ENCODE measurements at regions not wholly inside any gene's neighbourhood (a gene's known extent, or its start where the extent isn't known, plus 50 kb on each side); places are given as distances from the start of the nearest gene placed in this dataset.

- Mint-ChIP-seq H3K4me3 (ENCODE audit: unreplicated experiment) (no peak overlapping the region), H3K36me3 (ENCODE audit: low read depth) (no peaks in the 10 kb centered on the region), H3K27ac (ENCODE audit: unreplicated experiment) (no peak overlapping the region), H3K9me3 (ENCODE audit: low read depth) (peaks cover 4% of the 10 kb centered on the region), H3K27me3 (ENCODE audit: low read depth) (peaks cover 77% of the 10 kb centered on the region), H3K4me1 (ENCODE audit: low read depth) (no peaks in the 10 kb centered on the region)
- DNase-seq (ENCODE audit: low spot score) = peak; percentile 62
- no peak for TF ChIP-seq CTCF (IDR thresholded peaks at IDR 0.05)
Measured at GRCh38 chr9:131798246-131798645, 58.4 kb upstream of the RAPGEF1 start.

- Mint-ChIP-seq H3K36me3 (ENCODE audit: low read depth) (peaks cover 2% of the 10 kb centered on the region), H3K4me3 (ENCODE audit: unreplicated experiment) (no peak overlapping the region), H3K27ac (ENCODE audit: unreplicated experiment) (no peak overlapping the region), H3K9me3 (ENCODE audit: low read depth) (peaks cover 10% of the 10 kb centered on the region), H3K27me3 (ENCODE audit: low read depth) (peaks cover 67% of the 10 kb centered on the region), H3K4me1 (ENCODE audit: low read depth) (no peaks in the 10 kb centered on the region)
- no peak for TF ChIP-seq CTCF (IDR thresholded peaks at IDR 0.05)
- DNase-seq (ENCODE audit: low spot score) = peak; percentile 2
Measured at GRCh38 chr9:131794393-131794792, 54.5 kb upstream of the RAPGEF1 start.

- no peak overlapping the region for H3K4me3 Mint-ChIP-seq (ENCODE audit: unreplicated experiment)
- peaks cover 10% of the 10 kb centered on the region for H3K9me3 Mint-ChIP-seq (ENCODE audit: low read depth)
- H3K36me3 Mint-ChIP-seq (ENCODE audit: low read depth) = peaks cover 2% of the 10 kb centered on the region
- H3K27ac Mint-ChIP-seq (ENCODE audit: unreplicated experiment) = no peak overlapping the region
- no peak for DNase-seq (ENCODE audit: low spot score)
- no peak for TF ChIP-seq CTCF (IDR thresholded peaks at IDR 0.05)
- H3K4me1 Mint-ChIP-seq (ENCODE audit: low read depth) = no peaks in the 10 kb centered on the region
- H3K27me3 Mint-ChIP-seq (ENCODE audit: low read depth) = peaks cover 70% of the 10 kb centered on the region
Measured at GRCh38 chr9:131791542-131792254, 51.8 kb upstream of the RAPGEF1 start.

Data from chondrocyte (in vitro differentiated cells).